ENCODE measurements at regions not wholly inside any gene's neighbourhood (a gene's known extent, or its start where the extent isn't known, plus 50 kb on each side); places are given as distances from the start of the nearest gene placed in this dataset.

DNA sequence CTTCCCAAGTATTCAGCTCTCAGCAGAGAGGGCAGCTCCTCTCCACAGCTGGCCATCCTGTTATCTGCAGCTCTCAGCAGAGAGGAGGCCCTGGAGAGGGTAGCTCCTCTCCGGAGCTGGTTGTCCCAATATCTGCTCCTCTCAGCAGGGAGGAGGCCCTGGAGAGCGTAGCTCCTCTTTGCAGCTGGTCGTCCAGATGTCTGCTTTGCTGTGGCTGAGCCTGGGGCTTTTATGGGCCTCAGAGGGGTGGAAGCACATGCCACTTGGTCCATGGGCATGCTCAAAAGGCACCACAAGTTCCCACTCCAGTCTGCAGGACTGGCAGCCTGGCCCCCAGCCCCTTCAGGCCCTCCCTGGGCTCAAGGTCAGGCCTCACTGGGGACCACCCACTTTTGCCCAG is 314.3 kb downstream of the KCNJ2 start:
- H3K9me3 ChIP-seq (replicated peaks) = peaks cover 12% of the 10 kb centered on the region
- H3K4me1 ChIP-seq = peaks cover 31% of the 10 kb centered on the region
- TF ChIP-seq, protein P1, sequence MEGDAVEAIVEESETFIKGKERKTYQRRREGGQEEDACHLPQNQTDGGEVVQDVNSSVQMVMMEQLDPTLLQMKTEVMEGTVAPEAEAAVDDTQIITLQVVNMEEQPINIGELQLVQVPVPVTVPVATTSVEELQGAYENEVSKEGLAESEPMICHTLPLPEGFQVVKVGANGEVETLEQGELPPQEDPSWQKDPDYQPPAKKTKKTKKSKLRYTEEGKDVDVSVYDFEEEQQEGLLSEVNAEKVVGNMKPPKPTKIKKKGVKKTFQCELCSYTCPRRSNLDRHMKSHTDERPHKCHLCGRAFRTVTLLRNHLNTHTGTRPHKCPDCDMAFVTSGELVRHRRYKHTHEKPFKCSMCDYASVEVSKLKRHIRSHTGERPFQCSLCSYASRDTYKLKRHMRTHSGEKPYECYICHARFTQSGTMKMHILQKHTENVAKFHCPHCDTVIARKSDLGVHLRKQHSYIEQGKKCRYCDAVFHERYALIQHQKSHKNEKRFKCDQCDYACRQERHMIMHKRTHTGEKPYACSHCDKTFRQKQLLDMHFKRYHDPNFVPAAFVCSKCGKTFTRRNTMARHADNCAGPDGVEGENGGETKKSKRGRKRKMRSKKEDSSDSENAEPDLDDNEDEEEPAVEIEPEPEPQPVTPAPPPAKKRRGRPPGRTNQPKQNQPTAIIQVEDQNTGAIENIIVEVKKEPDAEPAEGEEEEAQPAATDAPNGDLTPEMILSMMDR (IDR thresholded peaks at IDR 0.05; ENCODE audit: borderline replicate concordance) = no peak
- no peak for DNase-seq
- H3K4me3 ChIP-seq = no peak overlapping the region
- H3K27me3 ChIP-seq (ENCODE audit: low read depth) = no peaks in the 10 kb centered on the region
- H3K27ac ChIP-seq (replicated peaks) = no peak overlapping the region
- intact Hi-C loops (cut with micrococcal nuclease) = no loop called here
- no peaks in the 10 kb centered on the region for H3K36me3 ChIP-seq

DNA sequence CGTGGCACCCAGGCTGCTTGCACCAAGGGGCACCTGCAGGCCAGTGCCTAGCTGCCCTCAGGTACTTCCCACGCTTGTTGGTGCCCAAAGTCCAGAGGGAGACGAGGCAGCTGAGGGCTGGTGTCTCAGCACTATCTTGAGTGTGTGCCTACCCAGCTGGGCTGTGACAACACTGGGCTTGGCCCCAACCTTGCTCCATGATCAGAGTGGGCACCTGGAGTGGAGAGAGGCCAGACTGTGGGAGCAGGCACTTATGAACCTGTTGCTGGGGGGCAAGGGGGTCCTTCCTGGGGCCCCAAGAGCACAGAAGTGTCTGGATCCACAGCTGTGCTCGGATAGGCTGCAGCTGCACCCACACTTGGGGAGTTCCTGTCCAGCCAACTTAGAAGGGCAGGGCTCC is 314.7 kb downstream of the KCNJ2 start:
- intact Hi-C loops (cut with micrococcal nuclease) = no loop called here
- H3K27ac ChIP-seq (replicated peaks) = no peak overlapping the region
- TF ChIP-seq, protein P1 (IDR thresholded peaks at IDR 0.05; ENCODE audit: borderline replicate concordance) = no peak
- DNase-seq = no peak
- no peaks in the 10 kb centered on the region for H3K27me3 ChIP-seq (ENCODE audit: low read depth)
- H3K9me3 ChIP-seq (replicated peaks) = peaks cover 12% of the 10 kb centered on the region
- H3K36me3 ChIP-seq = no peaks in the 10 kb centered on the region
- H3K4me3 ChIP-seq = no peak overlapping the region
- peaks cover 27% of the 10 kb centered on the region for H3K4me1 ChIP-seq

DNA sequence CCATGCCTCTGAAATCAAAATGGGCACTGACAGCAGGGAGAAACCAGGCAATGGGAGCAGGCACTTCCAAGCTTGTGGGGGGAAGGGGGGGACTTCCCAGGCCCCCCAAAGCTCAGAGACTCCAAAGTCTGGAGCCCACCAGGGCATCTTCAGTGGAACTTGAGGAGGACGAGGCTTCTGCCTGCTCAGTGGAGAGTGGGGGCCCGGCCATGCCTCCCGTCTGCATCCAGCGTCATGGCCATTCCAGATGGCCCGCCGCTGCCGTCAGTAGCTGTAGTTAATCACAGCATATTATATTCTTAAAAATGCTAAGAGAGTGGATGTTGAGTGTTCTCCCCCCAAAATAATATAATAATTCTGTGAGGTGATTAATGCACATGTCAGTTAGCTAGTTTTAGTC is 315.2 kb downstream of the KCNJ2 start:
- Histone ChIP-seq H3K4me1 (peaks cover 23% of the 10 kb centered on the region), H3K27ac (replicated peaks) (no peak overlapping the region), H3K9me3 (replicated peaks) (peaks cover 12% of the 10 kb centered on the region), H3K4me3 (no peak overlapping the region), H3K36me3 (no peaks in the 10 kb centered on the region), H3K27me3 (ENCODE audit: low read depth) (no peaks in the 10 kb centered on the region)
- TF ChIP-seq, protein P1 (IDR thresholded peaks at IDR 0.05; ENCODE audit: borderline replicate concordance) = no peak
- DNase-seq = no peak
- intact Hi-C loops (cut with micrococcal nuclease) = no loop called here

DNA sequence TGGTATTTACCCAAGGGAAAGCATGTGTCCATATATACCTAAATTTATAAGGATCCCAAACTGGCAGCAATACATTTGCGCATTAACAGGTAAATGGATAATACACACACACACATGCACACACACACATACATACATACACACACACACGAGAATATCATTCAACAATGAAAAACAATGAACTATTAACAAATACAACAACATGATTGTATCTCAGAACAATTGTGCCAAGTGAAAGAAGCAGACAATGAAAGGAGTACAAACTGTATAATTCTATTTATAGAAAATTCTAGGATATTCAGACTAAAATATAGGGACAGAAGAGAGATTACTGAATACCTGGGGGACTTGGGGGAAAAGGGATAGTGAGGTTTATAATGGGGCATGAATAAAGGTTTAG is 323.0 kb downstream of the KCNJ2 start:
- TF ChIP-seq, protein P1 (IDR thresholded peaks at IDR 0.05; ENCODE audit: borderline replicate concordance) = no peak
- H3K36me3 ChIP-seq = no peaks in the 10 kb centered on the region
- intact Hi-C loops (cut with micrococcal nuclease) = no loop called here

DNA sequence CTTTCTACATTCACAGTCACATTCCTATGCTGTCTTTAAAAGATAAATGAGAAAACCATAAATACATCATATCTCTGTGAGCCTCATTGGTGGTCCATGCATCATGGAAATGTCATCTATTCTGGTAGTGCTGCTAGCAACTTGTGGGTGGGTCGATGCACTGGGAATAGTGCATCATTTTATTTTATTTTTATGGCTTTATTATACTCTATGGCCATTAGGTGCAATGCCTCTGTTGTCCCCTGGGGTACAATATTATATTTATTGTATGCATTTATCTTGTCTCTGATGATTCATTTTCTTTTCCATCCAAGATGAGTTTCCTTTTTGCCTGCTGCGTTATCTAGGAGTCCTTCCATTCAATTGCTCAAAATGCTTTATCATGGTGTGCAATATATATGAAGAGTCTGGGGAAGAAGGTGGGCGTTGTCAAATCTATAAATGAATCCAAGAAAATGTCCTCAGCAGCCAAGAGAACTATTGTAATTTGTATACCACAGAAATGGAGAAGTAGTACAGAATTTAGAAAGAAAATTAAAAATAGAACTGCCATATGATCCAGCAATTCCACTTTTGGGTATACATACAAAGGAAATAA is 324.0 kb downstream of the KCNJ2 start:
- Histone ChIP-seq H3K4me1 (no peaks in the 10 kb centered on the region), H3K9me3 (replicated peaks) (no peaks in the 10 kb centered on the region), H3K4me3 (no peak overlapping the region), H3K27ac (replicated peaks) (no peak overlapping the region), H3K27me3 (ENCODE audit: low read depth) (no peaks in the 10 kb centered on the region), H3K36me3 (no peaks in the 10 kb centered on the region)
- intact Hi-C loops (cut with micrococcal nuclease) = no loop called here
- TF ChIP-seq, protein P1 (IDR thresholded peaks at IDR 0.05; ENCODE audit: borderline replicate concordance) = no peak
- DNase-seq = no peak

More for the DNA sequence above, 323.0 kb downstream of the KCNJ2 start:
- H3K4me1 ChIP-seq = no peaks in the 10 kb centered on the region
- H3K4me3 ChIP-seq = no peak overlapping the region
- no peaks in the 10 kb centered on the region for H3K27me3 ChIP-seq (ENCODE audit: low read depth)
- no peak for DNase-seq
- no peaks in the 10 kb centered on the region for H3K9me3 ChIP-seq (replicated peaks)
- H3K27ac ChIP-seq (replicated peaks) = no peak overlapping the region
